Neuronal stem cell (in vitro differentiated cells): ENCODE measurements at regions not wholly inside any gene's neighbourhood (a gene's known extent, or its start where the extent isn't known, plus 50 kb on each side); places are given as distances from the start of the nearest gene placed in this dataset.

Experiments used
- DNase-seq: peaks from one replicate; pipeline ENCODE4 v3.0.0-alpha.2; 2013; ENCODE audit warnings: low spot score
- H2AFZ ChIP-seq: one replicate; pipeline ENCODE4 v1.6.1; 2013; ENCODE audit warnings: mild to moderate bottlenecking, low read length, inconsistent platforms
- H2AK5ac ChIP-seq: 2 replicates; pipeline ENCODE4 v1.6.1; 2013; ENCODE audit warnings: low read depth, mild to moderate bottlenecking, inconsistent platforms, low read length, moderate library complexity, mixed read lengths
- H2BK120ac ChIP-seq: 2 replicates; pipeline ENCODE4 v1.6.1; 2013; ENCODE audit warnings: low read depth, mild to moderate bottlenecking, inconsistent platforms, low read length, moderate library complexity, mixed read lengths
- H2BK12ac ChIP-seq: one replicate; pipeline ENCODE4 v1.6.1; 2013; ENCODE audit warnings: low read length, inconsistent platforms
- H2BK15ac ChIP-seq: 2 replicates; pipeline ENCODE4 v1.6.1; 2013; ENCODE audit warnings: mild to moderate bottlenecking, low read length, inconsistent platforms, mixed read lengths
- H2BK5ac ChIP-seq: one replicate; pipeline ENCODE4 v1.6.1; 2013; ENCODE audit warnings: inconsistent platforms, mild to moderate bottlenecking, low read length, moderate library complexity
- H3K14ac ChIP-seq: one replicate; pipeline ENCODE4 v1.6.1; 2013; ENCODE audit warnings: low read length, inconsistent platforms
- H3K18ac ChIP-seq: 2 replicates; pipeline ENCODE4 v1.6.1; 2013; ENCODE audit warnings: low read length, inconsistent platforms
- H3K23ac ChIP-seq: 2 replicates; pipeline ENCODE4 v1.6.1; 2013; ENCODE audit warnings: low read depth, mild to moderate bottlenecking, mixed read lengths, low read length, inconsistent platforms; ENCODE audit not compliant: poor library complexity
- H3K27ac ChIP-seq: replicated peaks from 3 replicates; pipeline ENCODE4 v1.5.1; 2013; ENCODE audit warnings: low read length, inconsistent platforms
- H3K27me3 ChIP-seq, 3 experiments: 2 replicates each; pipeline ENCODE4 v1.6.1; 2013; ENCODE audit warnings: low read length in 3 of 3, mild to moderate bottlenecking in 2 of 3, inconsistent platforms in 1 of 3, low read depth in 1 of 3, mixed read lengths in 1 of 3, moderate library complexity in 1 of 3; ENCODE audit not compliant: control insufficient read depth in 3 of 3, insufficient read depth in 3 of 3
- H3K36me3 ChIP-seq, 2 donors: replicated peaks in 1 of 2; 2 replicates each; pipeline ENCODE4 v1.6.1; 2013; ENCODE audit warnings: low read length in 2 of 2; ENCODE audit not compliant: control insufficient read depth in 2 of 2, insufficient read depth in 2 of 2
- H3K4ac ChIP-seq: 2 replicates; pipeline ENCODE4 v1.6.1; 2013; ENCODE audit warnings: inconsistent platforms, mild to moderate bottlenecking, low read length, moderate library complexity
- H3K4me1 ChIP-seq, 2 donors: 1 replicate in 1 of 2; 2 replicates in 1 of 2; pipeline ENCODE4 v1.6.1; 2013; ENCODE audit warnings: low read length in 2 of 2, low read depth in 1 of 2; ENCODE audit not compliant: control insufficient read depth in 2 of 2, insufficient read depth in 1 of 2
- H3K4me2 ChIP-seq: one replicate; pipeline ENCODE4 v1.6.1; 2013; ENCODE audit warnings: mild to moderate bottlenecking, low read length, inconsistent platforms; ENCODE audit not compliant: insufficient read depth, poor library complexity, severe bottlenecking
- H3K4me3 ChIP-seq, 2 donors: 2 replicates each; pipeline ENCODE4 v1.5.1; 2013; ENCODE audit warnings: low read length in 2 of 2, mild to moderate bottlenecking in 2 of 2, inconsistent platforms in 1 of 2, moderate library complexity in 1 of 2
- H3K79me1 ChIP-seq: one replicate; pipeline ENCODE4 v1.6.1; 2013; ENCODE audit warnings: low read depth, mild to moderate bottlenecking, inconsistent platforms, low read length, moderate library complexity
- H3K9ac ChIP-seq: one replicate; pipeline ENCODE4 v1.6.1; 2013; ENCODE audit warnings: mild to moderate bottlenecking, low read depth, low read length, inconsistent platforms; ENCODE audit not compliant: poor library complexity
- H3K9me3 ChIP-seq, 2 donors: replicated peaks in 1 of 2; 2 replicates each; pipeline versions ENCODE3 to v1.6.1; 2013; ENCODE audit warnings: low read length in 2 of 2, mild to moderate bottlenecking in 2 of 2, inconsistent platforms in 1 of 2, low read depth in 1 of 2, mixed read lengths in 1 of 2, moderate library complexity in 1 of 2; ENCODE audit not compliant: control insufficient read depth in 2 of 2, insufficient read depth in 1 of 2
- H4K8ac ChIP-seq: one replicate; pipeline ENCODE4 v1.6.1; 2013; ENCODE audit warnings: low read depth, mild to moderate bottlenecking, inconsistent platforms, low read length, moderate library complexity
- H4K91ac ChIP-seq: one replicate; pipeline ENCODE4 v1.6.1; 2013; ENCODE audit warnings: low read length, low read depth, mild to moderate bottlenecking, inconsistent platforms; ENCODE audit not compliant: poor library complexity
- WGBS, 2 donors: extraction: QIAGEN DNeasy Blood & Tissue Kit; methylation state at CpG; one replicate each; pipeline ENCODE4 v1.1.7; 2013; ENCODE audit warnings: missing lambda C conversion rate in 2 of 2, mixed read lengths in 1 of 2; ENCODE audit not compliant: insufficient read length in 2 of 2, insufficient replicate concordance in 1 of 2; ENCODE audit errors: extremely low coverage in 2 of 2; 5-methylcytosine and 5-hydroxymethylcytosine counted together

GRCh38 chr15:29401644-29402043 lies 132.0 kb upstream of the NSMCE3 start:
- no peak overlapping the region for H3K4ac ChIP-seq
- WGBS, 2 donors = no CpG with 5 or more reads among the region's 7 CpGs
- H2AK5ac ChIP-seq = no peak overlapping the region
- H3K23ac ChIP-seq = no peak overlapping the region
- H4K8ac ChIP-seq = no peak overlapping the region
- no peak overlapping the region for H3K27ac ChIP-seq
- no peak for DNase-seq
- no peaks in the 10 kb centered on the region for H3K79me1 ChIP-seq
- H3K14ac ChIP-seq = no peak overlapping the region
- H3K18ac ChIP-seq = no peak overlapping the region
- H3K9ac ChIP-seq = no peak overlapping the region
- H3K4me1 ChIP-seq = no peaks in the 10 kb centered on the region
- no peak overlapping the region for H2BK5ac ChIP-seq
- no peak overlapping the region for H4K91ac ChIP-seq
- no peak overlapping the region for H3K4me3 ChIP-seq
- H2BK15ac ChIP-seq = no peak overlapping the region
- no peak overlapping the region for H2BK120ac ChIP-seq
- H2BK12ac ChIP-seq = no peak overlapping the region
- no peak overlapping the region for H2AFZ ChIP-seq
- no peaks in the 10 kb centered on the region for H3K36me3 ChIP-seq
- no peaks in the 10 kb centered on the region for H3K9me3 ChIP-seq
- no peak overlapping the region for H3K4me2 ChIP-seq
- no peaks in the 10 kb centered on the region for H3K27me3 ChIP-seq

DNA sequence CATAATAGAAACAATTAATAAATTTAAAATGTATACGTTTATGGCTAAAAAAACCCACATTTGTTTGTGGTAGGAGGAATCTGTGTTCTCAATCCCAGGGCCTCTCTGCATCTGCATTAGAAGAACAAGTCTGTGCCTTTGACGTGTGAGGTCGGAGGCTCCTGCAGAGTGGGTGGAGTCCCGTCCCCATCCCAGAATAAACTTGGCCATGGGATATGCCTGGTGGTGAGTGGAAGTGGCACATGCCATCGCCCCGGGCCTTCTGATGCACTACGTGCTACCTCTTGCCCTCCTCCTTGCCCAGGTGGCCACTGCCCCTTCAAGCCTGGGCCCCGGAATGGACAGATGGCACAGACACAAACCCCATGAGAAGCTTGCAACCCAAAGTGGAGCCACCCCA lies 131.1 kb upstream of the NSMCE3 start:
- Histone ChIP-seq H2BK120ac (no peak overlapping the region), H2AFZ (no peak overlapping the region), H3K9me3 (no peaks in the 10 kb centered on the region), H3K14ac (no peak overlapping the region), H3K4me2 (no peak overlapping the region), H3K4me3 (no peak overlapping the region), H3K4me1 (no peaks in the 10 kb centered on the region), H2BK12ac (no peak overlapping the region), H4K91ac (no peak overlapping the region), H3K9ac (no peak overlapping the region), H3K23ac (no peak overlapping the region), H3K27ac (no peak overlapping the region), H3K18ac (no peak overlapping the region), H3K36me3 (no peaks in the 10 kb centered on the region), H4K8ac (no peak overlapping the region), H3K27me3 (no peaks in the 10 kb centered on the region), H2AK5ac (no peak overlapping the region), H2BK15ac (no peak overlapping the region), H3K79me1 (no peaks in the 10 kb centered on the region), H2BK5ac (no peak overlapping the region), H3K4ac (no peak overlapping the region)
- no CpG with 5 or more reads among the region's 8 CpGs for WGBS, 2 donors
- no peak for DNase-seq

- WGBS, 2 donors = no CpG with 5 or more reads among the region's 1 CpG
- H3K9me3 ChIP-seq = no peaks in the 10 kb centered on the region
Measured at GRCh38 chr15:29398907-29399306, 129.3 kb upstream of the NSMCE3 start.

DNA sequence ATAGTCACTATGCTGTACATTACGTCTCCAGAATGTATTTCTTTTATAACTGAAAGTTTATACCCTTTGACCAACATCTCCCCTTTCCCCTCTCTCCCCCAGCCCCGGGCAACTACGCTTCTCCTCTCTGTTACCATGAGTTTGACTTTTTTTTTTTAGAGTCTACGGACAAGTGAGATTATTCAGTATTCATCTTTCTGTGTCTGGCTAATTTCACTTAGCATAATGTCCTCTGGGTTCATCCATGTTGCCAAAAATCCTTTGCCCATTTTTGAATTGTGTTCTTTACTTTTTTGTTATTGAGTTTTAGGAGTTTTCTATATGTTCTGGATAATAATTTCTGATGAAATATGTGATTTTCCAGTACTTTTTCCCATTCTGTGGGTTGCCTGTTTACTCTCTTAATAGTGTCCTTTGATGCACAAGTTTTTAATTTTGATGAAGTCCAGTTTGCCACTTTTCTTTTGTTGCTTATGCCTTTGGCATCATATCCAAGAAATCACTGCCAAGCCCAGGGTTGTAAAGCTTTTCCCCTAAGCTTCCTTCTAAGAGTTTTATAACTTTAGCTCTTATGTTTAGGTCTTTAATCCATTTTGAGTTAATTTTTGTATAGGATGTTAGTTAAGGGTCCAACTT lies 126.7 kb upstream of the NSMCE3 start:
- Histone ChIP-seq H4K91ac (no peak overlapping the region), H3K36me3 (no peaks in the 10 kb centered on the region), H3K79me1 (no peaks in the 10 kb centered on the region), H2BK12ac (no peak overlapping the region), H2BK5ac (no peak overlapping the region), H2AFZ (no peak overlapping the region), H3K4ac (no peak overlapping the region), H3K4me1 (no peaks in the 10 kb centered on the region), H3K4me3 (no peak overlapping the region), H2BK15ac (no peak overlapping the region), H3K4me2 (no peak overlapping the region), H2BK120ac (no peak overlapping the region), H4K8ac (no peak overlapping the region), H2AK5ac (no peak overlapping the region), H3K14ac (no peak overlapping the region), H3K18ac (no peak overlapping the region), H3K9ac (no peak overlapping the region), H3K27ac (no peak overlapping the region), H3K27me3 (no peaks in the 10 kb centered on the region), H3K9me3 (no peaks in the 10 kb centered on the region), H3K23ac (no peak overlapping the region)
- DNase-seq = no peak
- WGBS, 2 donors = no CpG with 5 or more reads among the region's 4 CpGs

More at GRCh38 chr15:29398907-29399306, 129.3 kb upstream of the NSMCE3 start:
- no peak overlapping the region for H3K4me3 ChIP-seq
- H3K14ac ChIP-seq = no peak overlapping the region
- H3K9ac ChIP-seq = no peak overlapping the region
- DNase-seq = no peak
- no peak overlapping the region for H3K23ac ChIP-seq
- no peak overlapping the region for H2BK5ac ChIP-seq
- H3K18ac ChIP-seq = no peak overlapping the region
- H2BK15ac ChIP-seq = no peak overlapping the region
- H4K91ac ChIP-seq = no peak overlapping the region
- H2BK120ac ChIP-seq = no peak overlapping the region
- no peaks in the 10 kb centered on the region for H3K36me3 ChIP-seq
- no peaks in the 10 kb centered on the region for H3K79me1 ChIP-seq
- H3K27me3 ChIP-seq = no peaks in the 10 kb centered on the region
- H4K8ac ChIP-seq = no peak overlapping the region
- H3K4me2 ChIP-seq = no peak overlapping the region
- H2BK12ac ChIP-seq = no peak overlapping the region
- no peak overlapping the region for H3K4ac ChIP-seq
- H3K27ac ChIP-seq = no peak overlapping the region
- no peak overlapping the region for H2AFZ ChIP-seq
- no peaks in the 10 kb centered on the region for H3K4me1 ChIP-seq
- H2AK5ac ChIP-seq = no peak overlapping the region
